GM20000 (cell line): ENCODE measurements at regions not wholly inside any gene's neighbourhood (a gene's known extent, or its start where the extent isn't known, plus 50 kb on each side); places are given as distances from the start of the nearest gene placed in this dataset.

Source experiments
- DNase-seq: peaks from one replicate; pipeline ENCODE4 v3.0.0; 2012; ENCODE audit warnings: low spot score
- TF ChIP-seq, protein P1 (sequence below): IDR thresholded peaks from 2 replicates; pipeline ENCODE4 v1.5.1; 2012; ENCODE audit warnings: mild to moderate bottlenecking, control low read depth; ENCODE audit errors: extremely low read depth, missing control alignments

DNA sequence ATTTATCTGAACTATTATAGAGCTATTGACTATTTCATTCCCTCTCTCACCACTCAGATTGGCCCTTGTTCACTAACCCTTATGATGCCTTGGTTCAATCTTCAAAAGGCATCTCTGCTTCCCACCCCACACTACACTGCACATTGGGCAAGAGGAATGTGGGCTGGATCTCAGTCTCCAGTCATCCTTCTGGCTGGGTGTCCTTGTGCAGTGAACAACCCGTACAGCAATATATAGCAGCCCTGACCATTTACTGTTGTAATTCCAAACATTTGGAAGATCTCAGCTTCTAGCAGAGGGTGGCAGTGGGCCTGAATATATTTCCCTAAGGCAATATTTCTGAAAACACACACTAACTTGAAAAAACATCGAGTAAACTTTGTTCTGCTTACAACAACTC is 199.2 kb upstream of the GDNF start:
- DNase-seq, result no peak
- TF ChIP-seq, protein P1, sequence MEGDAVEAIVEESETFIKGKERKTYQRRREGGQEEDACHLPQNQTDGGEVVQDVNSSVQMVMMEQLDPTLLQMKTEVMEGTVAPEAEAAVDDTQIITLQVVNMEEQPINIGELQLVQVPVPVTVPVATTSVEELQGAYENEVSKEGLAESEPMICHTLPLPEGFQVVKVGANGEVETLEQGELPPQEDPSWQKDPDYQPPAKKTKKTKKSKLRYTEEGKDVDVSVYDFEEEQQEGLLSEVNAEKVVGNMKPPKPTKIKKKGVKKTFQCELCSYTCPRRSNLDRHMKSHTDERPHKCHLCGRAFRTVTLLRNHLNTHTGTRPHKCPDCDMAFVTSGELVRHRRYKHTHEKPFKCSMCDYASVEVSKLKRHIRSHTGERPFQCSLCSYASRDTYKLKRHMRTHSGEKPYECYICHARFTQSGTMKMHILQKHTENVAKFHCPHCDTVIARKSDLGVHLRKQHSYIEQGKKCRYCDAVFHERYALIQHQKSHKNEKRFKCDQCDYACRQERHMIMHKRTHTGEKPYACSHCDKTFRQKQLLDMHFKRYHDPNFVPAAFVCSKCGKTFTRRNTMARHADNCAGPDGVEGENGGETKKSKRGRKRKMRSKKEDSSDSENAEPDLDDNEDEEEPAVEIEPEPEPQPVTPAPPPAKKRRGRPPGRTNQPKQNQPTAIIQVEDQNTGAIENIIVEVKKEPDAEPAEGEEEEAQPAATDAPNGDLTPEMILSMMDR, result no peak

DNA sequence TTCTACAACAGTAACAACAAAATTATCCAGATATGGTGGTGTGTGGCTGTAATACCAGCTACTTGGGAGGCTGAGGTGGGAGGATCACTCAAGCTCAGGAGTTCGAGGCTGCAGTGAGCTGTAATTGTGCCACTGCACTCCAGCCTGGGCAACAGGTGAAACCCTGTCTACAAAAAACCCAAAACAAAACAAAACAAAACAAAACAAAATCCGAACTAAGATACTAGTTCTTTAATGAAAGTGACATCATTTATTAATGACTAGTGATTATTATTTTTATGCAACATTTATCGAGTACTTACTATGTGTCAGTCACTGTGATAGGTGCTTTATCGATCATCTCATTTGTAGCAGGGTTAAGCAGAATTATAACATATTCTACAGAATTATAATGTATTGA is 196.9 kb upstream of the GDNF start:
- no peak for DNase-seq
- TF ChIP-seq, protein P1, result no peak

DNA sequence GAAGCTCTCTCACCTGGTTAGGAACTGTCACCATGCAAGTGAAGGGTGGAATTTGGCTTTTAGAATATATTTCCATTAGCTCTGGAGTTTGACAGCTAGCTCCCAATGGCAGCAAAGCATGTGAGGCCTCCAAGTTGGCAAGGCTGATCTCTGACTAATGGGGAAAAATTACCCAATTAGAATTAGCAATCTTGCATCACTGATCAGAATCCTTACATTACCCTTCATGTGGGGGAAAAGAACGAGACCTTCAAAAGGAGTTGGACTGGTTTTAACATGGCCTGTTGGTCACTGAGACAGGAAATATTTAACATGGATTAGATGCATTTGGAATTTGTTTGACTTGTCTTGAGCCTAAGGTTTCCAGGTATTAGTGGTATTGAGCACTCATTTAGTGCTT is 192.3 kb upstream of the GDNF start:
- no peak for DNase-seq
- TF ChIP-seq, protein P1, result no peak

DNA sequence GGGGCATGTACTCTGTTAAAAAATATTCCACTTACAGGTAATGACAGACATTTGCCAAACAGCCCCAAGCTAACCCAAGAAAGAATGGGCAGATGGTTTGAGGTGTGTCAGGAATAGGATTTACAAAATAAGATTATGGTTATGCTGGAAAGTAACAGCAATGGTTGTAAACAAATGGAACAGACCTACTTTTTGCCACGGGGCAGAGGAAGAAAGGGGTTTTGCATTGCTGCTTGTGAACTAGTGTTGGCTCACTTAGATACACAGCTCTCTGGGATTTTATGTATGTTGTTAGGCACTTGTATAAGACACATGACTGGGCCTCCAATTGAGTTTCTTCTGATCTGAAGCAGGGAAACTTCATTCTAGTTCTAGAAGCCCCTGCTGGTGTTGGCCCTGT is 191.5 kb upstream of the GDNF start:
- TF ChIP-seq, protein P1, result no peak
- DNase-seq, result no peak

DNA sequence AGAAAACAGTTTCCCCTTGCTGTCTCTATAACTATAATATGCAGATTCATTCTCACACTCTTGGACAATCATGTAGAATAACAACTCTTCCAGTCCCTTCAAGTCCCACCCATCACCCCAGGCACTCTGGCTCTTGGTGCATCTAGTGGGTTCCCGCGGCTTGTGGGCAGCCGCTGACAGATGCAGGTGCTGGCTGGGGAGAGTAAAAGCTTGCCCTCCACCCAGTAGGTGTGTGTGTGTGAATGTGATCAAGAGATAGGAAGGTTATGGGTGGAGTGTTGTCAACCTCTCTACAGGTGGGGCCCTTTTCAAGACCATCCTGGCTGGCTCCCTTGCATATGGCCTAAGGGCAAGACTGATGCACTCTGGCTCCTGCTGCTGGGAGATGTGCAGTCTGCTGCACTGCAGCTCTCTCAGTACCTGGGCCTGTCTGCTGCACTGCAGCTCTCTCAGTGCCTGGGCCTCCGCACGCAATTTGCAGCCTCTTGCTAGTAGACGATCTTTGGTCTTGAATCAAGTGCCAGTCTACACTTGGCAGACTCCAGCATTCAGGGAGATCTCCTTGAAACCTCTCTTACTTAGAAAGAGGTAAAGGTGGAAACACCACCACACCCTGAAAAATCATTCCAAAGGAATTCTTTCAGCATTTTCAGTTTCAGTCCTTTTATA is 189.7 kb upstream of the GDNF start:
- DNase-seq, result no peak

DNA sequence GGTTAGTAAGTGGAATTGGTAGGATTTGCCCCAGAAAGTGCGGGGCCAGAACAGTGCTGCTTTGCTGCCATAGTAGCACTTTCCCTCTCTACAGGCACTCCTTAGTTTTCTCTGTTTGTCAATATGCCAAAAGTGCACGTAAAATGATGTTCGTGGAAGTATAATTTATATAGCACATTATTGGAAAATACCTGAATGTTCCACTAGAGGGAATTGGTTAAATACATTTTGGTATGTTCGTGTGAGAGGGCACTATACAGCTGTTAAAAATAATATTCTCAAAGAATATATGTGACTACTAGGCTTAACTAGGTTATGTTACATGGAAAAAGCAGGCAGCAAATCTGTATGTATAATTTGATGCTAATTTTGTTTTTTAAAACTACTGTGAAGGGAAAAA is 184.0 kb upstream of the GDNF start:
- no peak for DNase-seq

More for the DNA sequence above, 189.7 kb upstream of the GDNF start:
- TF ChIP-seq, protein P1, result no peak

DNA sequence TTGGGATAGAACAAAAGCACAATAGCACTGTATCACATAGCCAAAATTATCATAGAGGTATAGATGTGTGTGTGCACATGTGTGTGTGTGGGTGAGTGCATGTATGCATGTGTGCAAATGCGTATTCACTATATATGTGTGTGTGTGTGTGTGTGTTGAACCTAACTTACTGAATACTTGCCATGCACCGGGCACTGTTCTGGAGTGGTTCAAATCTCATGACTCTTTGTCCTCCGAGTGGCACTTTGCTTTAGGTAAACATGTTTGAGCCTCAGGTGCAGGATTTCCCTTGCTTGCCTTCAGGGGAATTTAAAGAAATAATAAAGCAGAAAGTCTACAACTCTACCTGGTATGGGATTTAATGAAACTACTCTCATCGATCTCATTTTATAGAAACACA is 183.5 kb upstream of the GDNF start:
- TF ChIP-seq, protein P1, result no peak
- no peak for DNase-seq

More for the DNA sequence above, 184.0 kb upstream of the GDNF start:
- TF ChIP-seq, protein P1, result no peak
